EL (cell line): ENCODE measurements at regions not wholly inside any gene's neighbourhood (a gene's known extent, or its start where the extent isn't known, plus 50 kb on each side); places are given as distances from the start of the nearest gene placed in this dataset.
"Not testable (repeated sequence)": the region's sequence is repeated elsewhere in the genome, so short reads cannot be mapped to it uniquely, and the experiment has no call there.

Experiments
- DNase-seq: peaks from one replicate; pipeline ENCODE4 v3.0.0-alpha.2; 2016

DNA sequence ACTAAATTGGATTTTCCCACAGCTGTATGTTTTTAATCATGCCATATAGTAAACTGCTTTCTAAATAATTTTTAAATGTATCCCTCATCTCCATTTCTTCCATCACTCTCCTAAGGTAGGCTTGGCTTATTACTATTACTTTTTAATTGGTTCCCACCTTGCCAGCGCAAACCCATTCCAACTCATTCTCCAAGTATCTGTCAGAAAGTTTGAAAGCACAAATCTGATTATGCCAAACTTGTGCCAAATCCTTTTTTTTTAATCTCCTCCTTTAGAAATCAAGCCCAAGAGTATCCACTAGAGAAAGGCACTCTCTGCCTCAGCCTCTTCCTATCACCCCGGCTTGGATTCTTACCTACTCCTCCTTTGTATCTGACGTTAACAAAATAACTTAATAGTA, 784.5 kb downstream of the TBL1XR1 start:
- no peak for DNase-seq

DNA sequence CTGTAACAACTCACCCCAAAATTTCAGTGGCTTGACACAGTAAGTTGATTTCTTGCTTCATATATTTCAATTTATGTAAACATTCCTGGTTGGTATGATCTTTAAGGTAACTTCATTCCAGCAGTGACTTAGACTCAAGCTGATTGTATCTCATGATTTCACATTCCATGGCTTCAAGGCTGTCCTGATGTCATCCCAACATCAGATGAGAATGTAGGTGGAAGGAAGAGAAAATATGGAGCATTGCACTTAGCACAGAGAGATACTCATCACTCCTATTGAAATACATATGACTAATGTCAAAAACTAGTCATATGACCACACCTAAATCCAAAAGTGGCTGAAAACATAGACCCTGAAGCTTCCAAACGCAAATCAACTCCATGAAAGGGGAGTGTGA, 793.8 kb downstream of the TBL1XR1 start:
- DNase-seq = no peak

- DNase-seq = no peak
Observed at GRCh38 chr3:176401211-176401610, 796.1 kb downstream of the TBL1XR1 start.

DNA sequence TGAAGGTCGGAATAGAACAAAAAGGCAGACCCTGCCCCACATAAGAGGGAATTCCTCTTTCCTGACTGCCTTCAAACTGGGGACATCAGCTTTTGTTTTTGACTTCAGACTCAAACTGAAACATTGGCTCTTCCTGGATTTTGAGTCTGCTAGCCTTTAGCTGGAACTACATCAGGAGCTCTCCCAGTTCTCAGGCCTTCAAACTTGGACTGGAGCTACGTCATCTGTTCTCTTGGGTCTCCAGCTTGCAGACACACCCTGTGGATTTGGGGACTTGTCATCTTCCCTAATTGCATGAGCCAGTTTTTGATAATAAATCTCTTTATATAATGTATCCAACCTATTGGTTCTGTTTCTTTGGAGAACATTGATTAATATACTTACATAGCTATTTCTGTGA, 798.1 kb downstream of the TBL1XR1 start:
- DNase-seq = no peak

DNA sequence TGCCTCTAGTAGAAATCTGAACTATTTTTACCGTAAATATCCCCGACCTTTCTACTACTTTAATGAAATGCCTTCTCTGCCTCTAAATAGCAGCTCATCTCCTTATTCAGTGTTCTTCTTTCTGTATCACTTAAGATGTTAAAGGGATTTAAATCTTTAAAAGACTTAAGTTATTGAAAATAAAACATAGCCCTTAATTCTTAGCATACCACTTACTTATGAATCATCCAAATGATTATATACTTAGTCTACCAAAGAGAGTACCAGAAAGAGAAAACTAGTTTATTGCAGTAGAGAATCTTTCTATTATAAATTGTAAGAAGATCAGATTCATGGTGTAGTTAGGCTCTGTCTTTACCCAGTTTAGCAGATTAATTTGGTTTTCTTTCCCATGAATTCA, 802.0 kb downstream of the TBL1XR1 start:
- no peak for DNase-seq

- no peak for DNase-seq
Observed at GRCh38 chr3:176378789-176379188, 818.5 kb downstream of the TBL1XR1 start.

- DNase-seq = no peak
Observed at GRCh38 chr3:176376531-176376930, 820.8 kb downstream of the TBL1XR1 start.

GRCh38 chr3:176375519-176375918, 821.8 kb downstream of the TBL1XR1 start:
- DNase-seq = peak; percentile 3

GRCh38 chr3:176362191-176362731, 835.0 kb downstream of the TBL1XR1 start:
- no peak for DNase-seq

DNA sequence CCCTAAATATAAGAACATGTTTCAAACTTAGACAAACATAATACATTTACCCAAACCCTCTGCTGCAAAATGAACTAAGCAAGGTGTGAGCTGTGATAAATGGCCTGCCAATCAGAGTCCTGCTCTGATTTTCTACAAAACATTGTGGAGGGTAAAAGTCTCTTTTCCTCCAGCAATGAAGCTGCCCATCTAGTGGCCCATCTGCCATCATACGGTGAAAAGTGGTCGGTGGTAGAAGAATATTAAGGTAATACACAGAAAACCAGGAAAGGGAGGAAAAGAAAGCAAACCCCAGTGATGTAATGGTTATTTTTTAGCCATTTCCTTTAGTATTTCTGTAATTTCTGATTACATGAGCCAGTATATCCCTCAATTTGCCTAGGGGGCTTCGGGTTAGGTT, 838.1 kb downstream of the TBL1XR1 start:
- no peak for DNase-seq

DNA sequence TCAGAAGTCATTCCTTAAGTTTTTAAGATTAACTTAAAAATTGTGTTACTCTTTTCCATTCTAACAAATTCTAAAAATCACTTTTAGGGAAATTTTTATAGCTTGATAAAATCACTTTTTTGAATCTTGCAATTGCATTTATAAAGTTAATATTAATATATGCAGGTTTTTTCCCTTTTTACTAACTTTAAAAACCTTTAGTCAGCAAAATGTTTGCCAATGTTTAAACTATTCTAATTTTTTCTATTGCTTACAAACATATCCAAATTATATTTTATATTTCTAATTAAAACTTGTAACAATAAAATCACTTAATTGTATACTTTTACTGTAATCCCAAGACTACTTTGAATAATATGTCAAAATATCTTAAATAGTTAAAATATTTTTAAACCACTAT, 839.4 kb downstream of the TBL1XR1 start:
- DNase-seq = no peak

- no peak for DNase-seq
Observed at GRCh38 chr3:176354843-176355242, 842.4 kb downstream of the TBL1XR1 start.

DNA sequence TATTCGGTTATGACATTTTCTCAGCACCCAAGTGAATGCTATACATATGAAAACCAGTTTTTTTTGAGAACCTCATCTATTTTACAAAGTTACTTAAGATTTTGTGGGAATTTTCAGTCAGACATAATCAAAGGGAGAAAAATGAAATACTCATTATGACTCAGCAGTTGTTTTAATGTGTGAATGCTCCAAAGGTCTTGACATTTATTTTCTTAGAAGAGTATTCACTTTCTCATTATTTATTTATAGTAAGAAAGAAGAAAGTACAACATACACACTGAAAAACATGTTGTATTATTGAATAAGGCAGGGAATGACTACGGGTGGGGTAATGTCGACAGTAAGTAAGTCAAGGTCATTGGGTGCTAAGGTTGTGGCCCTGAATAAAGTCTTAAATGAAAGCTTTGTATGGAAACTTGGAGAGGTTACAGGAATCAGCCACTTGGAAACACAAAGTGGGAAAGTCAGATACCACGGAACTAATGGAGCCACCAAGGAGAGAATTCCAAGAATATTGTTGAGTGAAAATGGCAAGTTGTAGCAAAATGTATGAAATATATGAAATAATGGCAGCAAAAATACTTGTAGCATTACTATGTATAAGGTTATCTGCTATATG, 844.5 kb downstream of the TBL1XR1 start:
- peak; percentile 12 for DNase-seq

DNA sequence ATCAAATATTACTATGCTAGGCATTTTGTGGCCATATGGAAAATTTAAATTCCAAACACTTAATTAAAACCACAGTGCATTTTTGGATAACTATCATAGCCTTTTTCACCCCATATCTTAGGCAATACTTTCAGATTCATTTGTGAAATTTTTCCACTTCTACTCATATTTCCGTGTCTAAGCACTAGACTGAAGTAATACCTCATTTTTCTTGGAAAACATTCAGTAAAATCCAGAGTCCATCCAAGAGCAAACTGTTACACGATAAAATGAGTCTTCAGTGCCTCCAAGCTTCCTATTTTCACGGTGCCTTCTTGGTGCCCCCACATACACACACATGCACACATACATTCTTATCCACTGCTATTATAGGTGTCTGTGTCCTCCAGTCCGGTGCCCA, 845.9 kb downstream of the TBL1XR1 start:
- DNase-seq = peak; percentile 30

DNA sequence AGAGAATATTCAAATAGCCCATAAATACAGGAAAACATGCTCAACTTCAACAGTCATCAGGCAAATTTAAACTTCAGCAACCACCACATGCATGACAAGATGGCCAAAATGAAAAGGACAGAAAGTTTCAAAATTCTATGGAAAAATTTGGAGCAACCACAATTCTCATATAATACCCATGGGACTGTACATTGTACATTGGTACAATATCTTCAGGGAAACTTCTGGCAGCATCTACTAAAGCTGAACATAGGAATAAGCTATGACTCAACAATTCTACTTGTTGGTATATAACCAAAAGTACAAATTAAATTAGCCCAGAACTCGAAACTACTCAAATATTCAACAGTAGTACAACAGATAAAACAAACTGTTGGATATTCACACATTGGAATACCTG, 847.6 kb downstream of the TBL1XR1 start:
- DNase-seq = no peak

DNA sequence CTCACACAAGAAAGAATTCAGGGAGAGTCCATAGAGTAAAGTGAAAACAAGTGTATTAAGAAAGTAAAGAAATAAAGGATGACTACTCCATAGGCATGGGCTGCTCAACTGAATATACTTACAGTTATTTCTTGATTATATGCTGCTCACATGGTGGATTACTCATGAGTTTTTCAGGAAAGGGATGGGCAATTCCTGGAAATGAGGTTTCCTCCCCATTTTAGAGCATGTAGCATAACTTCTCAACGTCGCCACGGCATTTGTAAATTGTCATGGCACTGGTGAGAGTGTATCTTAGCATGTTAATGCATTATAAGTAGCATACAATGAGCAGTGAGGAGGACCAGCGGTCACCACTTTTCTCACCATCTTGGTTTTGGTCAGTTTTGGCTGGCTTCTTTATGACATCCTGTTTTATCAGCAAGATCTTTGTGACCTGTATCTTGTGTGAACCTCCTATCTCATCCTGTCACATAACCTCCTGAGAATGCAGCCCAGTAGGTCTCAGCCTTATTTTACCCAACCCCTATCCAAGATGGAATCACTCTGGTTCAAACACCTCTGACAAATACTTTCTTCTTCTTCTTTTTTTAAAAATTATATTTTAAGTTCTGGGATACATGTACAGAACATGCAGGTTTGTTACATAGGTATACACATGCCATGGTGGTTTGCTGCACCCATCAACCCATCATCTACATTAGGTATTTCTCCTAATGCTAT, 849.7 kb downstream of the TBL1XR1 start:
- no peak for DNase-seq

- DNase-seq = no peak
Observed at GRCh38 chr3:176341963-176342362, 855.3 kb downstream of the TBL1XR1 start.

DNA sequence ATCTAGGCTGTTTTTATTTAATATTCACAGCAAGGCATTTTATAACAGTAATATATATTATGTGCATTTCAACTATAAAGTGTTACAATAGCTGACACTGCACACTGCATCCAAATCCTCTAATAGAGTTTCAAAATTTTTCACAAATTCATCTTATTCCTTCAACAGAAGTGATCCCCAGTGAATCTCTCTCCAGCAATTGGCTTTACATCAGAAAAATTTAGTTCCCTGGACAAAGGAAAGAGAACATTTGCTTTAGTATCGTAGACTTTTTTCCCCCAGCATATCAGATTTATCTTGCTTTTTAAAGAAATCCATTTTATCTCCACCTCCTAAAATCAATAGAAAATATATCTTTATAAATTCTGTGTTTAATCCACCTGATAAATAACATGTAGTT, 868.6 kb downstream of the TBL1XR1 start:
- no peak for DNase-seq

DNA sequence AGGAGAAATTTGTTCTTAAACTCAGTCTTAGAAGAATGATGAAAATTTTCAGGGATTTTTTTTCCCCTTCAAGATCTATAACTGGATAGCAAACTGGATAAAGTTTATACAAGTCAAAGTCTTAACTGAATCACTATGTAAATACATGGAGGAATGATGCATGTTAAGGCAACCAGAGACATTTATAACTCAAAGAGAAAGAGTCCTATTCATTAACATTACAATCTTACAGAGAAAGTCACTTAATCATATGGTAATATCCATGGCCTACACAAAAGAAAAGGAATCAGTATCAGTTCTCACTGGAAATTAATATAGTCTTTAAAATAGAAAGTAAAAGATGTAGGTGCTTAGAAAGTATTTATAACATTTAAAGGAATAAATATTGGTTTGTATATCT, 869.1 kb downstream of the TBL1XR1 start:
- DNase-seq = no peak

- not testable (repeated sequence) for DNase-seq
Observed at GRCh38 chr3:176326894-176327490, 870.3 kb downstream of the TBL1XR1 start.

GRCh38 chr3:176321532-176321931, 875.8 kb downstream of the TBL1XR1 start:
- not testable (repeated sequence) for DNase-seq

- no peak for DNase-seq
Observed at GRCh38 chr3:176321099-176321498, 876.2 kb downstream of the TBL1XR1 start.

- DNase-seq = no peak
Observed at GRCh38 chr3:176313426-176313825, 883.9 kb downstream of the TBL1XR1 start.

GRCh38 chr3:176310641-176311040, 886.6 kb downstream of the TBL1XR1 start:
- DNase-seq = no peak
